D721Med (cell line): ENCODE measurements at regions not wholly inside any gene's neighbourhood (a gene's known extent, or its start where the extent isn't known, plus 50 kb on each side); places are given as distances from the start of the nearest gene placed in this dataset.

Experiments
- DNase-seq: peaks from one replicate; pipeline ENCODE4 v3.0.0; 2011; ENCODE audit warnings: low spot score; ENCODE audit not compliant: insufficient read length
- FAIRE-seq: peaks from 2 replicates; lab custom pipeline; 2011; peaks lifted over from hg19 to GRCh38; lab: Jason Lieb, UNC
- CTCF ChIP-seq: IDR thresholded peaks from 2 replicates; pipeline ENCODE4 v1.5.1; 2012; ENCODE audit warnings: mild to moderate bottlenecking, control low read depth; ENCODE audit not compliant: insufficient read depth; ENCODE audit errors: missing control alignments

- no peak for DNase-seq
- no peak for TF ChIP-seq CTCF
- FAIRE-seq = no peak
Observed at GRCh38 chr7:38051786-38052185, 126.3 kb upstream of the STARD3NL start.

- DNase-seq (no peak), FAIRE-seq (no peak)
Observed at GRCh38 chr7:38052786-38053185, 125.3 kb upstream of the STARD3NL start.

DNA sequence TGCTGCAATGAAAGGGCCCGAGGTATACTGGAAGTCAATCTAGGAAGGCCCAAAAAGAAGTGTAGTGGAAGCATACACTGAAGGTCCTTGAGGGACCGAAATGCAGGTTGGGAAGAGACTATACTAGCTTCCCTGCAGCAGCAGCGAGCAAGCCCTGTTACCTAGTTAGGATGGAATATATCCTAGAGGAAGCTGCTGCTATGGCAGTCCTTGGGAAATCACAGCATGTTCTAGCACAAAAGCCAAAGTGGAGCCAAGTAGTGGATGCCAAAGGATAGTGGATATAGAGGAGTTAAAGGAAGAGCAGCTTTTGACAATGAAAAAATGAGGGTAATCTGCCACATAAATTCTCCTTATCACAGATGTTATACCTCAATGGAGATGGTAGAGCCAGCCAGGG lies 123.8 kb upstream of the STARD3NL start:
- TF ChIP-seq CTCF = no peak
- DNase-seq (no peak), FAIRE-seq (no peak)

More at GRCh38 chr7:38052786-38053185, 125.3 kb upstream of the STARD3NL start:
- no peak for TF ChIP-seq CTCF

DNA sequence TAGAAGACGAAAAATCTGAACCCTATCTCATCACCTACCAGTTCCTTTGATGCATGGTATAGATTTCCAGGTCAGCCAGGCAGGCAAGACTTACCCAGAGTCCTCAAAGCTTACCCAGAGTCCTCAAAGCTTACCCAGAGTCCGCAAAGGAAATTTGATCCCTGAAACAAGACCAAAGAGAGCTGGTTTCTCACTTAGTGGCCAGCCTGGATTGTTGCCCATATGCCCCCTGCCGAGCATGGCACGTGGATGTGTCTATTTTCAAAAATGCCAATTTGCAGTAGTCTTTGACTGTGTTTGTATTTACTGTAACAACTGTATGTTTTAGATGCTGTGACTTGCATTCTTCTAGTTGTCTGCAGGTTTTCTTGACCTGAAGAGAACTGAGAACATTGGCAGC lies 120.2 kb upstream of the STARD3NL start:
- no peak for TF ChIP-seq CTCF
- FAIRE-seq (no peak), DNase-seq (no peak)

GRCh38 chr7:38060116-38060515 lies 117.9 kb upstream of the STARD3NL start:
- FAIRE-seq = no peak
- TF ChIP-seq CTCF = no peak
- DNase-seq = no peak

GRCh38 chr7:38060637-38061036 lies 117.4 kb upstream of the STARD3NL start:
- no peak for DNase-seq
- TF ChIP-seq CTCF = no peak
- no peak for FAIRE-seq

DNA sequence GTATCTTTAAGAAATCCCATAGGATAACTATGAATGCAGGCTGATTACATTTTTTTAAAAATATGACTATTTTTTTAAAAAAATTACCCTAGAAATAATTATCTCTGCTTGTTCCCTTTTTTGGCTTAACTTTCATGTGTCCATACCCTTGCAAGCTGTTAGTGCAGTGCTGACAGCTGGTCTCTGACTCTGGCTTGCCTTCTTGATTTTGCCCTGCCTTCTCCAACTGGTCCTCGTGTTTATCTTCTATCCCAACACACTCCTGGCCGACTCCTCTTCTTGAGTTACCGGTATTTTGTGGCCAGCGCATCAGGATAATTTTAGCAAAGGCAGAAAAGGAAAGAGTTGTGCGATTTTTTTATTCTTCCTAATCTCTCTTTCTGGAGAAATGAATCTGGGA lies 111.7 kb upstream of the STARD3NL start:
- FAIRE-seq = no peak
- TF ChIP-seq CTCF = no peak
- no peak for DNase-seq
